Mammary epithelial cell (primary cell): ENCODE measurements at regions not wholly inside any gene's neighbourhood (a gene's known extent, or its start where the extent isn't known, plus 50 kb on each side); places are given as distances from the start of the nearest gene placed in this dataset.

Experiments used
- EZH2 ChIP-seq: IDR thresholded peaks from 2 replicates; pipeline ENCODE4 v1.6.1; 2012; ENCODE audit warnings: low read length, inconsistent platforms, borderline replicate concordance
- TF ChIP-seq, protein P1 (sequence below), 2 donors: IDR thresholded peaks in 1 of 2; conservative IDR thresholded peaks in 1 of 2; 2 replicates each; pipeline ENCODE4 v1.5.1; 2011 to 2012; ENCODE audit warnings: inconsistent platforms in 2 of 2, low read length in 2 of 2, mild to moderate bottlenecking in 2 of 2, control low read depth in 1 of 2, low read depth in 1 of 2; ENCODE audit not compliant: insufficient read depth in 1 of 2; ENCODE audit errors: extremely low read depth in 1 of 2

GRCh38 chr3:64392001-64392400 is 166.7 kb upstream of the PRICKLE2 start:
- TF ChIP-seq, protein P1, sequence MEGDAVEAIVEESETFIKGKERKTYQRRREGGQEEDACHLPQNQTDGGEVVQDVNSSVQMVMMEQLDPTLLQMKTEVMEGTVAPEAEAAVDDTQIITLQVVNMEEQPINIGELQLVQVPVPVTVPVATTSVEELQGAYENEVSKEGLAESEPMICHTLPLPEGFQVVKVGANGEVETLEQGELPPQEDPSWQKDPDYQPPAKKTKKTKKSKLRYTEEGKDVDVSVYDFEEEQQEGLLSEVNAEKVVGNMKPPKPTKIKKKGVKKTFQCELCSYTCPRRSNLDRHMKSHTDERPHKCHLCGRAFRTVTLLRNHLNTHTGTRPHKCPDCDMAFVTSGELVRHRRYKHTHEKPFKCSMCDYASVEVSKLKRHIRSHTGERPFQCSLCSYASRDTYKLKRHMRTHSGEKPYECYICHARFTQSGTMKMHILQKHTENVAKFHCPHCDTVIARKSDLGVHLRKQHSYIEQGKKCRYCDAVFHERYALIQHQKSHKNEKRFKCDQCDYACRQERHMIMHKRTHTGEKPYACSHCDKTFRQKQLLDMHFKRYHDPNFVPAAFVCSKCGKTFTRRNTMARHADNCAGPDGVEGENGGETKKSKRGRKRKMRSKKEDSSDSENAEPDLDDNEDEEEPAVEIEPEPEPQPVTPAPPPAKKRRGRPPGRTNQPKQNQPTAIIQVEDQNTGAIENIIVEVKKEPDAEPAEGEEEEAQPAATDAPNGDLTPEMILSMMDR (conservative IDR thresholded peaks at IDR 0.05 in 1 of 2, IDR thresholded peaks at IDR 0.05 in 1 of 2; ENCODE audit: extremely low read depth in 1 of 2, insufficient read depth in 1 of 2, low read depth in 1 of 2, low read length in 2 of 2) = no peak
- no peak for TF ChIP-seq EZH2
